Stomach (tissue), 4 donors: ENCODE measurements at regions not wholly inside any gene's neighbourhood (a gene's known extent, or its start where the extent isn't known, plus 50 kb on each side); places are given as distances from the start of the nearest gene placed in this dataset.

ENCODE experiments used
- POLR2A ChIP-seq, 4 donors: fragments of 450-650 bp; IDR thresholded peaks; one replicate each; pipeline ENCODE4 v1.6.1; 2016; ENCODE audit warnings: antibody characterized with exemption in 4 of 4, control low read depth in 2 of 4, mild to moderate bottlenecking in 1 of 4, moderate library complexity in 1 of 4
- POLR2AphosphoS5 ChIP-seq, 3 donors: sonication (generic); formaldehyde crosslinking; IDR thresholded peaks; one replicate each; pipeline ENCODE4 v1.6.1; 2016; ENCODE audit warnings: antibody characterized with exemption in 3 of 3
- TF ChIP-seq, protein P1 (sequence below), 7 experiments: fragments of 450-650 bp in 4 of 7; fragments of 200-600 bp in 3 of 7; sonication (generic) in 3 of 7; IDR thresholded peaks; one replicate each; pipeline ENCODE4 v1.5.1; 2016 to 2019; ENCODE audit warnings: antibody characterized with exemption in 7 of 7, control low read depth in 2 of 7, mild to moderate bottlenecking in 1 of 7

DNA sequence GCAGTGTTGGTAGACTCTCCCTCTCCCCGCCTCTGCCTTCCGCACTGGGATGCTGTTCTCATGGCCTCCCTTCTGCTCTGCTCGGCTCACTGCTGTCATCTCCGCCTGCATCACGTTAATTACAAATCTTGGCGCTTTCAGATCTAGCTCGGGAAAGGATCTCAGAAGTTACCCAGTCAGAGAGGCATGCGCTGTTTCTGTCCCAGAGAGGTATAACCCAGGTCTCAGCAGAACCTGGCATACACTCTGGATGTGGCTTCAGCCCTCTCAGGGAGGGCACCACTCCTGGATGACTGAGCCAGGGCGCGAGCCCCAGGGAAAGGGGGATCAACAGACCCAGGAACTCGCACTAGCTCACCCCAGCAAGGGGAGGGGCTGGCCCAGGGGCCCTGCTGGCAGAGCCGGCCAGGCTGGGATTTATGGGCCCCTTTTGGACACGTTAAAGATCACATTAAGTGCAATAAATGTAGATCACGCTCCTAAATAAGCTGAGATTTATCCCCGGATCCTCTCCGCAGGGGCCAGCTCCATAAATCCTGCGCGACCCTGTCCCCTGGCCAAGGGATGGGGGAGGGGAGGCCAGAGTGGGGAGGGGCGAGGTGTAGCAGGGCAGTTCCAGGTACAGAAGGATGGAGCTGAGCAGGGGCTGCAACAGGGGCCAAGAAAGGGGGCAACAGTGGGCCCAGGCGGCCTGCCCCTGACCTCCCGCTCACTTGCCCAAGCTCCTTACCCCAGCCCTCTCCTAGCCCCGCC is 101.3 kb upstream of the ZBTB40 start:
- TF ChIP-seq POLR2AphosphoS5 (IDR thresholded peaks at IDR 0.05) (no peak), POLR2A (IDR thresholded peaks at IDR 0.05) (no peak)
- TF ChIP-seq, protein P1, sequence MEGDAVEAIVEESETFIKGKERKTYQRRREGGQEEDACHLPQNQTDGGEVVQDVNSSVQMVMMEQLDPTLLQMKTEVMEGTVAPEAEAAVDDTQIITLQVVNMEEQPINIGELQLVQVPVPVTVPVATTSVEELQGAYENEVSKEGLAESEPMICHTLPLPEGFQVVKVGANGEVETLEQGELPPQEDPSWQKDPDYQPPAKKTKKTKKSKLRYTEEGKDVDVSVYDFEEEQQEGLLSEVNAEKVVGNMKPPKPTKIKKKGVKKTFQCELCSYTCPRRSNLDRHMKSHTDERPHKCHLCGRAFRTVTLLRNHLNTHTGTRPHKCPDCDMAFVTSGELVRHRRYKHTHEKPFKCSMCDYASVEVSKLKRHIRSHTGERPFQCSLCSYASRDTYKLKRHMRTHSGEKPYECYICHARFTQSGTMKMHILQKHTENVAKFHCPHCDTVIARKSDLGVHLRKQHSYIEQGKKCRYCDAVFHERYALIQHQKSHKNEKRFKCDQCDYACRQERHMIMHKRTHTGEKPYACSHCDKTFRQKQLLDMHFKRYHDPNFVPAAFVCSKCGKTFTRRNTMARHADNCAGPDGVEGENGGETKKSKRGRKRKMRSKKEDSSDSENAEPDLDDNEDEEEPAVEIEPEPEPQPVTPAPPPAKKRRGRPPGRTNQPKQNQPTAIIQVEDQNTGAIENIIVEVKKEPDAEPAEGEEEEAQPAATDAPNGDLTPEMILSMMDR (IDR thresholded peaks at IDR 0.05): no peak
